ENCODE measurements at regions not wholly inside any gene's neighbourhood (a gene's known extent, or its start where the extent isn't known, plus 50 kb on each side); places are given as distances from the start of the nearest gene placed in this dataset.

DNA sequence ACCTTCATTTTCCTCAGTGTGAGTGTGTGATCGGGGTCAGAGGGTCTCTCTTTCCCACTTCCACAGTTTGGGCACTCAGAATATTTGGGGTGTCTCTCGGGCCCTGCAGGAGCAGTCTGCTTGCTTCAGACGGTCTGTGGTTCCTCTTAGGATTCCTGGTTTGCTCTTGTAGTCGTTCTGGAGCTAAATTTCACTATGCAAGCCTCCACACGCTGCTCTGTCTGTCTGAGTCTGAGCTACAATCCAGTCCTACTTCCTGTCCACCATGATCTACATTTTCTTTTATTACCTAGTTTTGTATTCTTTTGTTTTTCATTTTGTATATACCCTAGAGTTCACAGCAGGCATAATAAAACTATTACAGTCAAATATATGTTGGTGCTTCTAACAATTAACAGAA is 1967.3 kb upstream of the NUDT12 start:
- Histone ChIP-seq H3K27ac (no peak overlapping the region), H3K27me3 (replicated peaks) (no peaks in the 10 kb centered on the region), H3K36me3 (replicated peaks) (no peaks in the 10 kb centered on the region), H3K4me3 (ENCODE audit: low read depth, low read length) (no peak overlapping the region)
- TF ChIP-seq CTCF (IDR thresholded peaks at IDR 0.05; ENCODE audit: low read depth, low read length, missing control alignments), result no peak
- in situ Hi-C loops (cut with HindIII; ENCODE audit: low pct_ligation_motif_present, low sequenced_read_pairs), result no loop called here
- no peak for DNase-seq

DNA sequence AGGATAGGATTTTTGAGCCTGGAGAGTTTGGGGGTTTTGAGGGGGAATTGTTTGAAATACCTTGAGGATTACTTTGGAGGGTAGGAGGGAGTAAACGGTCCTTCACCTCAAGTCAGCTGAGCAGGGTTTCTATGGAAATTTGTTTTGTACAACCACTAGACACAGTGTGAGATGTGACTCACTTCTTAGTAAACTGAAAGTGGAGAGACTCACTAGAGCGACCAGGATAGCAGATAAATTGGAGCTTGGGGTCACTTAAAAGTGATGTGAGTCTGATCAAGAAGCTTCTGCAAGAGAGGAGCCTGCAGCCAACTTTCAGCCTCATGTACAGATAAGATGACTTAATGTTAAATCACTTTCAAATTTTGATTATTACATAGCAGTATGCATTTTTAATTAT is 1945.9 kb upstream of the NUDT12 start:
- in situ Hi-C loops (cut with HindIII; ENCODE audit: low pct_ligation_motif_present, low sequenced_read_pairs), result no loop called here
- peak; percentile 69 for DNase-seq
- no peak overlapping the region for H3K4me3 ChIP-seq (ENCODE audit: low read depth, low read length)
- no peaks in the 10 kb centered on the region for H3K27me3 ChIP-seq (replicated peaks)
- H3K36me3 ChIP-seq (replicated peaks), result no peaks in the 10 kb centered on the region
- no peak for TF ChIP-seq CTCF (IDR thresholded peaks at IDR 0.05; ENCODE audit: low read depth, low read length, missing control alignments)
- H3K27ac ChIP-seq, result peak overlapping the region; percentile 14

- TF ChIP-seq CTCF (IDR thresholded peaks at IDR 0.05; ENCODE audit: low read depth, low read length, missing control alignments), result peak; percentile 82
- in situ Hi-C loops (cut with HindIII; ENCODE audit: low pct_ligation_motif_present, low sequenced_read_pairs), result no loop called here
- no peak overlapping the region for H3K4me3 ChIP-seq (ENCODE audit: low read depth, low read length)
- no peaks in the 10 kb centered on the region for H3K27me3 ChIP-seq (replicated peaks)
- H3K27ac ChIP-seq, result no peak overlapping the region
- peak; percentile 63 for DNase-seq
- no peaks in the 10 kb centered on the region for H3K36me3 ChIP-seq (replicated peaks)
Measured at GRCh38 chr5:105506692-105507277, 1944.2 kb upstream of the NUDT12 start.

- in situ Hi-C loops (cut with HindIII; ENCODE audit: low pct_ligation_motif_present, low sequenced_read_pairs), result no loop called here
- DNase-seq, result no peak
- TF ChIP-seq CTCF (IDR thresholded peaks at IDR 0.05; ENCODE audit: low read depth, low read length, missing control alignments), result no peak
- Histone ChIP-seq H3K27me3 (replicated peaks) (no peaks in the 10 kb centered on the region), H3K36me3 (replicated peaks) (no peaks in the 10 kb centered on the region), H3K4me3 (ENCODE audit: low read depth, low read length) (no peak overlapping the region), H3K27ac (no peak overlapping the region)
Measured at GRCh38 chr5:105503950-105504349, 1941.4 kb upstream of the NUDT12 start.

DNA sequence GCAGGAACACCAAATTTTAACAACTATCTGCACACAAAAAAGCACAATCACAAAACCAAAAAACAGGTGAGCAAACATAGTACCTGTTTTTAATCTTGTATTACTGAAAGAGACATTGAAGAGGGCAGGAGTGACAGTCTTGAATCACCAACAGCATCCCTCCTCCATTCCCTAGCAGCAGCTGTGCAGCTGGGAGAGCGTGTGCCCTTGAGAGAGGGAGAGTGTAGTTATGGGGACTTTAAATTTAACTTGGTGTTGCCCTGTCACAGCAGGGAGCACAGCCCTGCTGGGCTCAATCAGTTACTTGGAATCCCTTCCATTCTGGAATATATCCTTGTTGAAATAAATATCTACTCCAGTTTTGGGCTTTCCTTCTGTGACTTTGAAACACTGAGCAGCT is 1938.7 kb upstream of the NUDT12 start:
- in situ Hi-C loops (cut with HindIII; ENCODE audit: low pct_ligation_motif_present, low sequenced_read_pairs), result no loop called here
- Histone ChIP-seq H3K4me3 (ENCODE audit: low read depth, low read length) (no peak overlapping the region), H3K36me3 (replicated peaks) (no peaks in the 10 kb centered on the region), H3K27ac (no peak overlapping the region), H3K27me3 (replicated peaks) (no peaks in the 10 kb centered on the region)
- no peak for TF ChIP-seq CTCF (IDR thresholded peaks at IDR 0.05; ENCODE audit: low read depth, low read length, missing control alignments)
- DNase-seq, result no peak

DNA sequence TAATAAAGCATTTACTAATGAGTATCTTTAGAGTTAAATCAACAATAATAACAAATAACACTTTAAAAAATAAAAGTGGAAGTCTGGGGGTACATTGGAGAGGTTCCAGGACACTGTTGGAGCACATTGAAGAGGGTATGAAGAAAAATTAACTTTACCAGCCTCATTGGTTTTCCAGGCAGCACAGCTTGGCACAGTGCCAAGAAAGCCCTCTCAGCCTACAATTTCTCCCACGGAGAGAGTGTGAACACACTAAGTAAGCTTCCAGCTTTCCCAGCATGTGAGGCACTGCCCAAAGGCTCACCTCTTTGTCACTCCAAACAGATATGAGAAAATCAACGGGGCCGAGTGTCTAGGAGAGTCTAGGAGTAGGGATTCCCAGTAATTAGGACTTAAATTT is 1912.8 kb upstream of the NUDT12 start:
- Histone ChIP-seq H3K4me3 (ENCODE audit: low read depth, low read length) (no peak overlapping the region), H3K27ac (no peak overlapping the region), H3K36me3 (replicated peaks) (no peaks in the 10 kb centered on the region), H3K27me3 (replicated peaks) (no peaks in the 10 kb centered on the region)
- no peak for TF ChIP-seq CTCF (IDR thresholded peaks at IDR 0.05; ENCODE audit: low read depth, low read length, missing control alignments)
- in situ Hi-C loops (cut with HindIII; ENCODE audit: low pct_ligation_motif_present, low sequenced_read_pairs), result no loop called here
- DNase-seq, result no peak
